NCI-H774 (cell line): ENCODE measurements at regions not wholly inside any gene's neighbourhood (a gene's known extent, or its start where the extent isn't known, plus 50 kb on each side); places are given as distances from the start of the nearest gene placed in this dataset.

Source experiments
- DNase-seq: peaks from one replicate; lab custom pipeline; 2025; lab: John Stamatoyannopoulos, UW

DNA sequence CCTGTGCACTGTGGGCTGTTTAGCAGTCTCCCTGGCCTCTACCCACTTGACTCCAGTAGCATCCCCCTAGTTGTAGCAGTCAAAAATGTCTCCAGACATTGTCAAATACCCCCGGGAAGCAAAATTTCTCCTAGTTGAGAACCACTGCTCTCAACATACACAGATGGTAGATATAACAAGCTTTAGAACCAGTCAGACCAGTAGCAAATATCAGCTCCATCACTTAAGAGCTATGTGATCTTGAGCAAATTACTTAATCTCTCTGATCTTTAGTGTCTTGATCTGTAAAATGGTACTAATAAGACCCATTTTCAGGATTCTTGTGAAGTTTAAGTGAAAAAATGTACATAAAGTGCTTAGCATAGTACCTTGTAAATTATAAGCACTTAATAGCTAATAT, 96.2 kb downstream of the DUSP6 start:
- DNase-seq, result no peak

GRCh38 chr12:89253488-89253887, 98.8 kb downstream of the DUSP6 start:
- no peak for DNase-seq

GRCh38 chr12:89252284-89252683, 100.0 kb downstream of the DUSP6 start:
- DNase-seq, result no peak

DNA sequence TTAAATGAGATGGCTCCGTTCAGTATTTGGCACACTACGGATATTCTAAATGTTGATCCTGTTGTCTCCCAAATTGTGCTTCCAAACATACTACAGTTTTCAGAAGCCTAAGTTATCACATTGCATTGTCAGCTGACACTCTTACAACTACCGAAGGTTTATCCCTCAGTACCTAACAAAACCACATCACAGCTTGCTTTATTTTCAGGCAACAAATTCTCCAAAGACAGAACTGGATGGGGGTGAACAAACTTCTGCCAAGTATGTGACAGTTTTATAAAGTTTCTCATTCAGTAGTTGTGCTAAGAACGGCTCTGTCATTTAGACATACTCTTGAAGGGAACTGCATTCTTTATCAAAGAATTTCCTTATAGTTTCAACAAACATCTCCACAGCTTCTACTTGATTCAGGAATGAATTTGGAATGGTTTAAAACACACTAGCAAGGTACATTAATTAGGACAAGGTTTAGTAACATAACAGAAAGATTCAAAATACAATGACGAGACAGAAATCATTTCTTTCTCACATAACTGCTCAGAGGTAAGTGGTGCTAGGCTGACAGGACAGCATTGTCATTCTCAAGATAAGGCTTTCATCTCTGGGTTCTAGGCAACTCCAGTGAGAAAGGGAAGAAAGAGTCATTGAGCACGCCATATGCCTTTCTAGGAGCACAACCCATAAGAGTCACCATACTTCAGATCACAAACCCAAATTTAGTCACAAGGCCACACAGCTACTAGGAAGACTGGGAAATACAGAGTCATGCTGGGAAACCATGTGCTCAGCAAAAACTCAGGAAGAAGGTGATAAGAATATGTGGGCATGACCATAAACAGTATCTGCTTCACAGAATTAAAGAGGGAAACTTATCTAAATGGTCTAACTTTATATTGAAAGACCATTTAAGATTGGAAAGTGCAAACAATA, 100.7 kb downstream of the DUSP6 start:
- DNase-seq, result no peak

GRCh38 chr12:89250636-89251035, 101.7 kb downstream of the DUSP6 start:
- no peak for DNase-seq

DNA sequence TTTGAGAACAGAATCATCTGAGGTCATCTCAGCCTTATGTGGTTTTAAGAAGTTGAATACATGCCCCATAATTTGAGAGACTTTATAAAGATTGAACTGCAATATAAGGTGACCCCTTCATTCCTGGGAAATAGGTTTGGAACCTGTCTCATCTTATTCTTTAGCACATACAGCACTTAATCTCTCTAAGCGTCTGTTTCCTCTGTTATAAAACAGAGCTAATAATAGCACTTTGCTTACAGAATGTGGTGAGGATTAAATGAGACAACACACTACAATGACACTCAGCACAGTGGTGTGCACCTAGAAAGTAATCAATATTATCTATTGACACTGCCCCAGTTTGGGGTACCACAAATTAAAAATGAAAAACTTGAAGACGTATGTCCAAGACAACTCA, 102.1 kb downstream of the DUSP6 start:
- DNase-seq, result no peak

DNA sequence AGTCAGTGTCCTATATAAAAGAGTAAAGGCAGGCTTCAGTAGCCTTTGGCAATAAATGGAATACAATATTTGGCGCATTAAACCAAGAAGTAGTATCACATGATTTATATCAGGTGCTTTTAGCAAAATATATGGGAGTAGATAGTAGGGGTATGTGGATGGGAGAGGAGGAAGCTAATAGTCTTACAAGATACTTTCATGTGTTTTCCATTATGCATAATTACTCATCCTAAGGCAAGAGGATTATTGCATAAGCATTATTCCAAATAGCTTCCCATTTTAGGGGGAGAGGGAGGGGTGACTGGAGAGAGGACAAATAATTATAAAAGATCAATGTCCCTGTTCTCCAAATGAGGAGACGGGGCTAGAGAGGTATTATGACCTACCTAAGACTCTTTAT, 104.3 kb downstream of the DUSP6 start:
- no peak for DNase-seq

GRCh38 chr12:89247541-89247942, 104.8 kb downstream of the DUSP6 start:
- peak; percentile 35 for DNase-seq

- DNase-seq, result no peak
Measured at GRCh38 chr12:89245090-89245489, 107.2 kb downstream of the DUSP6 start.

- DNase-seq, result no peak
Measured at GRCh38 chr12:89244536-89244935, 107.8 kb downstream of the DUSP6 start.

DNA sequence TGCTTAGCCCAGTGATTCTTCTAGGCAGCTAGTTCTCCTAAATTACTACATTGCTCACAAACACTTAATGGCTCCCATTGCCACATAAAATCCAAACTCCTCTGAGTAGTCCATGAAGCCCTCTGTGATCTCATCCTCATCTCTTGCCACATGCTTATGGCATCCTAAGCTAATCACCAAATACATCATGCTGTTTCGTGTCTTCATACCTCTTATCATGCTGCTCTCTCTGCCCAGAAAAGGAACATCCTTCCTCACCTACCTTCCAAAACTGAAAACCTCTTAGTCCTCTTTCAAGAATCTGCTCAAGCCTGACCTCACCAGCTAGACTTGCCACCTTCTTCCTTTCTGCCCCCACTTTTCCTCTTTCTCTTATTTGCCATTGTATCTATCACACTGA, 108.5 kb downstream of the DUSP6 start:
- no peak for DNase-seq

- DNase-seq, result peak; percentile 25
Measured at GRCh38 chr12:89239534-89239933, 112.8 kb downstream of the DUSP6 start.

DNA sequence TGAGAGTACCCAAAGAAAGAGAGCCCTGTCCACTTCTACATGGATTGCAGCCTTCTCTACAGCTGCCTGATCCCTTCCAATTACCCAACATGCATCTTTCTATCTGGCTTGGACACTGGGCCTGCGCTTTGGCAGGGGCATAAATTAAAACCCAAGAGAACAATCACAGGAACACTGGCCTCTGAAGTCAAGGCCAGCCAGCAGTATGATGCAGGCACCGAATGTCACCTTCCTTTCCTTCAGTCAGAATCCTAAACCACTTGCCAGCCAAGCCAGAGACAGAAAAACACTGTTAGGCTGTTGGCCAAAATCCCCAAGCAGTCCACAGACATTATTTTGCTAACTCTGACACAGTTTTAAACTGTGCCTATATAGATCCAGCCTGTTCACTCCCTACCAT, 113.7 kb downstream of the DUSP6 start:
- DNase-seq, result no peak

DNA sequence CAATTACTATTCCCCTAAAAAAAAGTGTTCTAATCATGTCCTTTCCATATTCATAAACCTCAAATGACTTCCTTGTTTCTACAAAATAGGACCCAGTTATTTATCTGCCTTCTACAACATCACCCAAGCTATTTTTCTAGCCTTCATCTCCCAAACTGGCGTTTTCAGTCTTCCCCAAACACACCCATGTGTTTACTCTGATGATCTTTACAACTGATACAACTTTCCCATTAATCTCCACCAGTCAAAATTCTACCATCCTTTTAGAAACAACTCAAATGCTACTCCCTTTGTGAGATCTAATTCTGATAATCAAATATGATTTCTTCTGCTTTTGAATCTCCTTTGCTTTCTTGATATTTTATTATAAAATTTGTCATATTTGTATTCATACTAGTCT, 114.5 kb downstream of the DUSP6 start:
- no peak for DNase-seq

DNA sequence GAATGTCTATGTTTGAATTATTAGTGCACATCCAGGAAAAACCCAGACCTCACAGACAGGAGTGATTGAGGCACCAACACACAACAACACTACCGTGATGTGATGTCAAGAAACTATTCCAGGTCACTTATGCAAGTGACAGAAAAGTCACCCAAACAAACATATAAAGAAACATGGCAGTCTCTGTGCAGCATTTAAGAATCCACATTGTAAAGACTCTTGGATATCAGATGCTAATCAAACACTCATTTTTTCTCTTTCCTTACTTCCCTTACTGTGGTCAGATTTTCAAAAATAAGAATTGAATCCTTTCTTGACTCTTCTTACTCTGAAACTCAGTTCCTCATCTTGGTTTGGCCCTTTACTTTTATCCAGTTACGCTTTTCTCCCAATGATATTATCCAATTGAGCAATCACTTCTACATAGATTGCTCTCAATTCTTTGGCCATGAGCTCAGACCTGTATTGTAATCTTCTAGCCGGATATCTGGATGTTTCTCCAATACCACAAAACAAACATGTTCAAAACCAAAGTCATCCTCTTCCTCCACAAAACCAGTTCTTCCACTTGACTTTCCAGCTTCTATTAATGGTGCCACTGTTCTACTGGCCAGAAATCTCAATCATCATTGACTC, 115.4 kb downstream of the DUSP6 start:
- DNase-seq, result no peak

- no peak for DNase-seq
Measured at GRCh38 chr12:89236237-89236636, 116.1 kb downstream of the DUSP6 start.

- no peak for DNase-seq
Measured at GRCh38 chr12:89235189-89235993, 116.9 kb downstream of the DUSP6 start.

GRCh38 chr12:89234324-89235114, 117.8 kb downstream of the DUSP6 start:
- no peak for DNase-seq

DNA sequence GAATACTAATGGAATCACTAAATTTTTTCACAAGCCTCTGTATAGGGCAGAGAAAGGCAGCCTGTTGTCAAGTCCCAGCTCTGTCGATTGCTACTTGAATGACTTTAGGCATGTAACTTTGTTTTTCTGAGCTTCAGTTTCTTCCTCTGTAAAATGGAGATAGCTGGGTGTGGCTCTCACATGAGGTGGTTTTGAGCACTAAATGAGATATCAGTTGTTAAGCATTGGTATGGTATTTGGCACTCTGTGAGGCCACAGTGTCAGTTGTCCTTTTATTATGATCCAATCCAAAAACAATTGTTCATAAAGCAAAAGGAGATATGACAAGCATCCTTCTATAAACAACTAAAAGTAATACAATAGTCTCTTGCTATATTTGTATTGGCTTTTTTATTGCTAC, 120.6 kb downstream of the DUSP6 start:
- DNase-seq, result no peak

- DNase-seq, result no peak
Measured at GRCh38 chr12:89230376-89231315, 121.7 kb downstream of the DUSP6 start.

DNA sequence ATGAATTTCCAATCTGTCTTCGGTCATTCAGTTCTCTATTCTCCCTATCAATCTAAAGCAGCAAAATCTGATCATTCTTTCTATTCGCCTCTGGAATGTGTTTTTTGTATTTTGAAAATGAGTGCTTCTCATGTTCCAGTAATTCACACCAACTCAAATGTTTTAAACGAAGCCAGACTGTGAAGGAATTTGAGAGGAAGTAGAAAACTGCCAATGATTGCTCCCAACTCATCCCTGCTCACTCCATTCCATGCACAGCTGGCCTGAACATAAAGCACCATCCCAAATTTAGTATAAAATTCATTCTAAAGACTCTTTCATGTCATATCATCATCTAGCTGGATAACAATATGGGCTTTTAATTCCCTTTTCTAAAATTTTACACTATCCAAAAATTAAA, 123.8 kb downstream of the DUSP6 start:
- no peak for DNase-seq
